ENCODE measurements at regions not wholly inside any gene's neighbourhood (a gene's known extent, or its start where the extent isn't known, plus 50 kb on each side); places are given as distances from the start of the nearest gene placed in this dataset.

GRCh38 chr3:178238179-178238578, 298.1 kb upstream of the KCNMB2 start:
- no peak for DNase-seq

GRCh38 chr3:178244733-178245709, 291.2 kb upstream of the KCNMB2 start:
- DNase-seq: no peak

DNA sequence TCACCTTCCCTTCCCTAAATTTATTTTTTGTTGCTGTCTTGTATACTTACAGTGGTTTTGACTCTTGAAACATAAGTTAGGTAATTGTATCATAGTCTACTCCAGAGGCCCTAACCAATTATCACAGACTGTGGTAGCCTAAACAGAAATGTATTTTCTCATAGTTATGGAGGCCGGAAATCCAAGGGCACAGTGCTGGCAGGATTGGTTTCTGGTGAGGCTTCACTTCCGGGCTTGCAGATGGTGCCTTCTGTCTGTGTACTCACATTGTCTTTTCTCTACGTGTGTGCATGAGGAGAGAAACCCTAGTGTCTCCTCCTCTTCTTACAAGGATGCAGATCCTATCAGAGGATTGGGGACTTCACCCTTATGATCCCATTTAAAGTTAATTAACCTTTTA, 290.2 kb upstream of the KCNMB2 start:
- no peak for DNase-seq

- DNase-seq: peak; percentile 49
Measured at GRCh38 chr3:178255315-178255714, 280.9 kb upstream of the KCNMB2 start.

DNA sequence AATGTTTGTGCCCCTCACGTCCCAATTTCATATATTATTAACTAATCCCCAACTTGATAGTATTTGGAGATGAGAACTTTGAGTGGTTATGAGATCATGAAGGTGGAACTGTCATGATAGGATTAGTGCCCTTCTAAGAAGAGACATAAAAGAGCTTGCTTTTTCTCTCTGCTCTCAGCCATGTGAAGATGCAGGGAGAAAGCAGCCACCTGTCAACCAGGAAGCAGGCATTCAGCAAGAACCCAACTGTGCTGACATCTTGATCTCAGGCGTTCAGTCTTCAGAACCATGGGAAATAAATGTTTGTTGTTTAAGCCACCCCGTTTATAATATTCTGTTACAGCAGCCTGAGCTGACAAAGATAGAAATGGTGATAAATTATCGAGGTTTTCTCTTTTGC, 278.7 kb upstream of the KCNMB2 start:
- no peak for DNase-seq

DNA sequence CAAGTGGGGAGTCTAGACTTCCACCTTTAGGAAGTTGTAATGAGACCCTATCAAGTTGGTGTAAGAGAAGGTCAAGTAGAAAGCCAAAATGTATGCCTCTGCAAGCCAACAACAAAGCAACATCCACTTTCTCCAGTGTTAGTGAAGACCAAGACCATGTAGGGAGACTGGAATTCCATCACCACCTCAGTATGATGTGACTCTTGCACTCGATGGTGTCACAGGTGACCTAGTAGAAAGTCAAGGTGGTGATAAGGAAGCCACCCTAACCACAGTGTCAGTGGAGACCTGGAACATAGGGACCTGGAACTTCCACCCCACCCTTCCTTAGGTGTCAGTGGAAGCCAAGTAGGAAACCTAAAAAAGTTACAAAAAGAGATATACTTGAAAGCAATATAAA, 278.1 kb upstream of the KCNMB2 start:
- no peak for DNase-seq

DNA sequence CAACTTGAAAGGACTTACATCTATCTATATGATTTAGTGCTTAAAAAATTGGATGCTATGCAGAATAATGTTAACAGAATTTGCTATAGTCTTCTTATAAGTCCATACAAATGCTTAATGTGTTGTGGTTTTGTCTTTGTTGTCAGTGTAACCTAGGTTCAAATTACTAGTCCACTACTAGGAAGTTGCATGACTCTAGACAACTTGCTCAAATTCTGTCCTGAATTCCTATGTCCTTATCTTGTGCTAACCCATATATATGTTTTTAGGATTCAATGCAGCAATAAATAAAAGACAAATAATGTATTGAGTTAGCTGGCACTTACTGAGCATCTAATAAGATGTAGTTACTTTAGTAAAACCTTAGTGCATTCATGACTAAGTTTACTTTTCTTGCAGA, 276.5 kb upstream of the KCNMB2 start:
- DNase-seq: no peak

DNA sequence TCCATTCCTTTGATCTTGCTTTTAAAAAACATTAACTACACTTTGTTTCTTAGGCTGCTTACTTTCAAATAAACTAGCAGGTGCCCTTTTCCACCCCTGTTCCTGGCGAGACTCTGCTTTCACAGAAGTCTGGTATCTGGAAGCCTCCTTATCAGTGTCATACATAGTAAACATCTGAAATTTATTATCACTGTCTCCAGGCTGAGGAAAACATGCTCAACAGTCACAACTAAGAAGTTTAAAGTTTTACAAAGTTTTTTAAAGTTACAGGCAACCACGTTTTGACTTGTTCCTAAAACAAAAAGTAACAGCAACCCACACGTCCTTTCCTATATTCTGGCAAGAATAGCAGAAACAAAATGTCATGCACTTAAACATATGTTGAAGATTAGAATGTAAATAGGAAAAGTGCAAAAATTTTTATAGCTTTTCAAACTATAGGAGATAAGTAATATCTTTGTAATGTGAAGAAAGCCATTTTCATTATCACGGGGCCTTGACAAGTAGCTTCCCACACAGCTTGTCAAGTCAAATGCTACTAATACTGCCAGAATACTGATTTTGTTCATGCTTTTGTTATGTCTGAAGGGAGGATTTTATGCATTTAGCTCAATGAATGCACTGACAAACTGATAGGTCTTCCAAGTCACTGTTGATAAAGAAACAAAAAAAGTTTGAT, 275.2 kb upstream of the KCNMB2 start:
- DNase-seq: no peak

- DNase-seq: no peak
Measured at GRCh38 chr3:178263236-178263916, 272.9 kb upstream of the KCNMB2 start.

- no peak for DNase-seq
Measured at GRCh38 chr3:178267158-178267844, 268.9 kb upstream of the KCNMB2 start.

DNA sequence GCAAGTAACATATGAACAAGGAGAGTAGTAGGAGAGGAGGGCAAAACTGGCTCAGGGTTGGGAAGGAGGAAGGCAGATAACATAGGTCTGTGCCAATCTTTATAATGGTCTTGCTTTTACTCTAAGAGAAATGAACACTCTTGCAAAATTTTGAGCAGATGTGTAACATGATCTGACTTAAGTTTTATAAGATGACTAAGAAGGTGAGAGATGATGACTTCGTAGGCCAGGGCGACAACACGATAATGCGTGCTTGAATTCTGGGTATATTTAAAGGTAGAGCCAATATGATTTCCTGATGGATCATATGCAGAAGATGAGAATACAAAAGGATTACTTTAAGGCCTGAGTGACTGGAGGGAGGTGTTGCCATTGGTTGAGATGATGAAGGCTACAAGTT, 265.4 kb upstream of the KCNMB2 start:
- no peak for DNase-seq

- DNase-seq: no peak
Measured at GRCh38 chr3:178271740-178272387, 264.4 kb upstream of the KCNMB2 start.

- no peak for DNase-seq
Measured at GRCh38 chr3:178272841-178273240, 263.4 kb upstream of the KCNMB2 start.

DNA sequence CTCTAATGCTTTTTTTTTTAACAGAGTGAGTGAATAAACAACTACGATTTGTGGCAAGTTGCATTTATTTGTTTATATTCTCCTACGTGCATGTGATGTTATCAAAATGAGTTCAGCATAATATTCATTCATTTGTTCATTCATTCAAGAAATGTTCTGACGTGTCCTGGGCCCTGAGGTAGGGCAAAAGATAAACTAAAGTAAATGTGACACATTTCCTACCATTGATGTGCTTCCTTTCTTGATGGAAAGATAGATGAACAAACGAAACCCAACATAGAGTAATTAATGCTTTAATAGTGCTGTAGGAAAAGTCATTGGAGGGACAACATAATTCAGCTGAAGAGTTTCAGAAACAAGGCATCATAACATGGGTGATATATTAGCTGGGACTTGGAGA, 261.5 kb upstream of the KCNMB2 start:
- no peak for DNase-seq

- no peak for DNase-seq
Measured at GRCh38 chr3:178275311-178275710, 260.9 kb upstream of the KCNMB2 start.

- DNase-seq: no peak
Measured at GRCh38 chr3:178275793-178276192, 260.4 kb upstream of the KCNMB2 start.

DNA sequence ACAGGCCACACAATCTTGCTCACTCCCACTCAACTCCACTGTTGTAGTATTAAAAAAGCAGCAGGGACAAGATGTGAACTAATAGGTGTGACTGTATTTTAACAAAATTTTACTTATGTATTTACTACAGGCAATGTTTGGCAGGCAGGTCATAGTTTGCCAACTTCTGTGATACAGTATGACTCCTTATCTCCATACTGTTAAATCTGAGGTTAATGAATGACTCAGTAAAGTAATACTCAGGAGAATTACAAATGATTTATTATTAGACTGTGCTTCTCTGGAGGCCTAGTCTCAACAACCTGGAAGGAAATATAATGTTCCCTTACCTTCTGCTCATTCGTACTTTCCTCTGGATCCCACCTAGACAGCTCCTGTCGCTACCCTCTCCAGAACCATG, 258.6 kb upstream of the KCNMB2 start:
- DNase-seq: no peak

DNA sequence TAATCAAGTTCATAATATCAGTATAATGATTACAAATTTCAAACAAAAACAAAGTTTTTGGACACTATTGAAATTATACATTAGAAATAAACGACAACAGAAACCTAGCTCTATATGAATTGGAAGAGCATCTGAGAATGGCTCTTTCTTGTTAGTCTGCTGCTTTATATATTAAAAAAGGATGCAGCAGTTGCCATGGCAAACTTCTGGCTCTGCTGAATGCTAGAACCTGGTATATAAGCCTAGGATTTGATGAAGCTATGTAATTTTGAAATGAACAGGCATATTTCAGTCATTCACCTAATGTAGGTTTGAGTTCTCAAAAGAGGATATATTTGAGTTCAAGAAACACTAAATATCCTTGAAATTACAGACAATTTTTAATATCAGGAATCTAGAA, 252.7 kb upstream of the KCNMB2 start:
- DNase-seq: no peak

DNA sequence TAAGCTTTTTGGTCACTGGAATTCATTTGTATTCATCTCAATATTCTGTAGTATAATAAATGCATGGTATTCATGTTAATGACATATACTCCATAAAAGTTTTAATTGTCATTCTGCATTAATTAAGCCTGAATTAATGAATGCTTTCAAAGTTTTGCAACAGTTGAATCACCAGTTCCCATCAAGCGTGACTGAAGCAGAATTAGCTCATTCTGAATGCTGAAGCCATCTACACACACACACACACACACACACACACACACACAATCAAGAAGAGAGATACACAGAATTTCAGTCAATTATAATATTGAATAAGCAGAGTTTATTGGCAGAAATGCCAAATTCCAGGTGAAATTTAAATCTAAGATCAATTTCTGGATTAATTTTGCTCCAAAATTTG, 252.1 kb upstream of the KCNMB2 start:
- no peak for DNase-seq

DNA sequence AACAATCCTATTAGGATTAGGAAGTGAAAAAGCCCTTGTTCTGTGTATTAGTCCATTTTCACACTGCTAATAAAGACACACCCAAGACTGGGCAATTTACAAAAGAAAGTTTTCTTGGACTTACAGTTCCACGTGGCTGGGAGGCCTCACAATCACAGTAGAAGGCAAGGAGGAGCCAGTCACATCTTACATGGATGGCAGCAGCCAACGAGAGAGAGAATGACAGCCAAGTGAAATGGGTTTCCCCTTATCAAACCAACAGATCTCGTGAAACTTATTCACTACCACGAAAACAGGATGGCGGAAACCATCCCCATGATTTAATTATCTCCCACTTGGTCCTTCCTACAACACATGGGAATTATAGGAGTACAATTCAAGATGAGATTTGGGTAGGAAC, 248.2 kb upstream of the KCNMB2 start:
- DNase-seq: no peak

DNA sequence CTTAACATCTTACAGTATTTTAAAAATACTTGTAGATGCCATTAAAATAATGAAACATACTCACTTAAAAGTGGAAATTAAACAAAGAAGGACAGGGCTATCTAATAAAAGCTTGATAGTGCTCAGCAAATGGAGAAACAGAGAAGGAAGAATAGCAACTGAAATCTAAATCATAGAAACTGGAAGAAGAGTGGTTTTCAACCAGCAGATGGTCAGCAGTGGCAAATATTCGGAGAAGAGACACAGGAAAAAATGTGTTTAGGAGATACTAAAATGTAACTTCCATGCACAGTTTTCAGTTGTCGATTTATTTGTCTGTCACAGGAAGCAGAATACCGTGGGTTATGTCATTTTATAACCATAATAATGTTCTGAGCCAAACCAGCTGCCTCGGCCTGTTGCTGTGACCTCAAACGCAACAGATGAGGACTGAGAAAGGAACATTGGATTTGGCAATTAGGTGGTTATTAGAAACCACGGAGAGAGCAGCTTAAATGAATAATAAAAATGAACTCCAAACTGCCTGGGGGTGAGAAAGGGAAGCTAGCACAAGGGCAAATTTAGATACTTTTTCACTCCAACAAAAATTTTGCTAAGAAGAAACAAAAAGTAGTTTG, 246.6 kb upstream of the KCNMB2 start:
- no peak for DNase-seq

Measured in fibroblast of skin of scalp (primary cell).